DMS 273 (cell line): ENCODE measurements at regions not wholly inside any gene's neighbourhood (a gene's known extent, or its start where the extent isn't known, plus 50 kb on each side); places are given as distances from the start of the nearest gene placed in this dataset.
A peak's percentile ranks its signal among the peaks of the same experiment; 100 is the strongest.

Source experiments
- DNase-seq: peaks from one replicate; lab custom pipeline; 2025; ENCODE audit not compliant: unreplicated experiment; lab: John Stamatoyannopoulos, UW

DNA sequence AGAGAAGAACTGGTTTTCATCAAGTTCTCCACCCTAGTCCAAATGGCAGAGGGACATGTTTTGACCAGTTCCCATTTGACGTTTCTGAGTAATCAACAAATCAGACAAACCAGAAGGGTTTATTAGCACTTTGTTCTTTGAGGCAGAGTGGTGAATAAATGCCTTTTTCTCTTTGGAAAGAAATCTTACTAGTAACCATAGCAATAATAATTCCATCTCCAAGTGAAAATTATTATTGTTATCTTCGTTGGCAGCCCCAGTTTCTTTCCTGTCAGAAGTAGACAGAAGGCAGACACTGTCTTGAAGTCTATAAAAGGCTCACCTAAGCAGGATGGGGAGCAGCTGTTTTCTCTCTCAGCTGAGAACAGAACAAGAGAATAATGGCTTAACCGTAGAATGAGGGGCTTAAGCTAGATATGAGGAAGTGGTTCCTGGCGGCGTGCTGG, 391.6 kb downstream of the PBX1 start:
- DNase-seq: no peak

DNA sequence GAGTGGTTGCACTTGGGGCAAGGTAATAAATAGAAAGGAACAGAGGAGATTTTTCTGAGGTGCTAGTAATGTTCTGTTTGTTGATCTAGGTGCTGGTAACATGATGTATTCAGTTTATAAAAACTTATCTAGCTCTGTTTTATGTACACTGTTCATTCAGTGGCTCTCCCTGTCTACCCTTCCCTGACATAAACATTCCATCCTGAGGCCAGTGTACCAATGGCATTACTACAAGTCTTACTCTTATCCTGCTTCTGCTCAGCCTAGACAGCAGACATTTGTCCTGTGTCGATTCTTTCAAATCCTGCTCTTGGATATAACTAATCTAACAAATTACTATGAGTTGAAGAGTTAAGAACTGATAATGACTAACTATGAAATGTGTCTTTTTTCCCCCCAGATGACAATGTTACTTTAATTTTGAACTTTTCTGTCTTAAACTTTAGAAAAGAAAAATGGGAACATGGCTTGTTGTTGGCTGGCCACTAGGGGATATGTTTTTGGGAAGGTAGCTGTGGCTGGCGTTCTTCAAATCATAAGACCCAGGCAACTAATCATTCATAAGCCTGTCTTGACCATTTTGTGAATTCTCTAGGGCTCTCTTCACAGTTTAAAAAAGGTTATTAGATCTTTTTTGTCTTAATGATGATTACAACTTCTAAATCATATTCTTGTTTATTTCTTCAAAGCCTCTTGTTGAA, 390.9 kb downstream of the PBX1 start:
- DNase-seq: no peak

DNA sequence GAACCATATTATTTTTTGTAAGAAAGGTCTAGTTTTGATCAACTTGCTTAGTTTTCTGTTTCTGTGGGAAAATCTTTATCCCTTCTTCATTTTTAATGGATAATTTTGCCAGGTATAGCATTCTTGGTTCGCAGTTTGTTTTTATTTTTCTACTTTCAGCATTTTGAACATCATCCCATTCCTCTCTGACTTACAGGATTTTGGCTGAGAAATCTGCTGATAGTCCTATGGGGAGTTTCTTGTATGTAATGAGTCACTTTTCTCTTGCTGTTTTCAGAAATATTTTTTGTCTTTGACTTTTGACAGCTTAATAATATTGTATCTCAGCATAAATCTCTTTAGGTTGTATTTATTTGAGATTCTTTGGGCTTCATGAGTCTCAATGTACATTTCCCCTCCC, 389.1 kb downstream of the PBX1 start:
- DNase-seq: no peak

DNA sequence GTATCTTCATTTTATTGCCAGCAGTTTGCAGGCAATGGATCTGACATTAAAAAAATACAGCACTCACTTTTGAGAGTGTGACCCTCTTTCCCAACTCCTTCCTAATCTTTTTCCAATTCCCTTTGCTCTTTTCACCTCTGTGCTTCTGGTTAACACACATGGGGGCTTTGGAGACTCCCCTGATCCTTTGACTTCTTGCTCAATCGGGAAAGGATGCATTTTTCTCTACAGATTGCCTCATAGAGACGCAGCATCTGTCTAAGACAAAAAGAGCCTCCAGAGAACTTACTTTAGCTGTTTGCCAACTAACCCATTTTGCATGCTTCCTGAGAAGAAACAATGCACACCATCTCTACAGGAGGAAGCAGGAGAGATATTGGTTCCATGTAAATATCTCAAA, 378.3 kb downstream of the PBX1 start:
- no peak for DNase-seq

DNA sequence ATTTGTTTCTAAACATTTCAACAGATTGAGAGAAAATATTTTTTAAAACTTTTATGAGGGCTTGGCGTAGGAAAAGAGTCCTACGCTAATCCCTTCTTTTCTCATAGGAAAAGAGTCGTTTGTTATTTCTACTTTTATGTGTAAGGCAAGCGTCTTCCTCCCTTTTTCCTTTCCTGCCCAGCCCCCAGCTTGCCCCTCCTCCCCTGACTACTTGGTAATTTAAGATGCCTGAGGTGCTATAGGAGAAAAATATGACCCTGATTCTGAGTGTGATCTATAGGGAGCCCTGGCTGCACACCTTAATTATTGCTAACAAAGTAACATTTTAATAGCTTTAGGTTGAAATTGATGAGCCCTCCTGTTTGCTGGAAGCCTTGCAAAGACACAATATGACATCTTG, 373.6 kb downstream of the PBX1 start:
- no peak for DNase-seq

DNA sequence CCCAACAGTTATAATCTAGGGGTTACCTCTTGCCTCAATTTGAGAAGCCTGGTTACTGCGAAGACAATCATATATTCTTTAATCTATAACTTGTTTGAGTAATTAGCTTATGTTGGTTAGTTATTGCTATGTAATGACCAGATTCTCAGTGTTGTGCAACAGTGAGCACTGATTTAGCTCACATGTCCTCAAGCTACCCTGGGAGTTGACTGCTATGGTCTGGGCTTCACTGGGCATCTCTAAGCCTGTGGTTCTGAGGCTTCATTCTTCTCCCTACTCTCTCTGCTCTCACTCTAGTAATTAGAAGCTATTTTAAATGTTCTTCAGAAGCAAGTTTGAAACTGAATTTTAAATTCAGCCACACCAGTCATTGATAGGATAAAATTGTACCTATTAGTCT, 371.8 kb downstream of the PBX1 start:
- no peak for DNase-seq

DNA sequence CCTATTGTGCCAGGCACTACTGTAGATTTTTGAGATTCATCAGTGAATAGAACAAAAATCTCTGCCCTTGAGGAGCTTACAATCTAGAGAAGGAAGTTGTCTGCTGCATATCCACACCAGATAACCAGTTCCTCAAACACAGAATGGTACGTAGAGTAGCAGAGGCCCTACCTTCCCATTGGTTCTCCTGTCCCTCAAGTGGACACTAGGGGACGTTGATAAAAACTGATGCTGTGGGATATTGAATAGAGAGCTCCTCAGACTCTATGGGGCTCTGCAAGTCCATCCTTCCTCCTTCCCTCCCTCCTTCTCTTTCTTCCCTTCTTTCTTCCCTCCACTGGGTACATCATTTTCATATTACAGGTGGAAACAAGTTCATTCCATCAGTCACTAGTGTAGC, 371.3 kb downstream of the PBX1 start:
- no peak for DNase-seq

DNA sequence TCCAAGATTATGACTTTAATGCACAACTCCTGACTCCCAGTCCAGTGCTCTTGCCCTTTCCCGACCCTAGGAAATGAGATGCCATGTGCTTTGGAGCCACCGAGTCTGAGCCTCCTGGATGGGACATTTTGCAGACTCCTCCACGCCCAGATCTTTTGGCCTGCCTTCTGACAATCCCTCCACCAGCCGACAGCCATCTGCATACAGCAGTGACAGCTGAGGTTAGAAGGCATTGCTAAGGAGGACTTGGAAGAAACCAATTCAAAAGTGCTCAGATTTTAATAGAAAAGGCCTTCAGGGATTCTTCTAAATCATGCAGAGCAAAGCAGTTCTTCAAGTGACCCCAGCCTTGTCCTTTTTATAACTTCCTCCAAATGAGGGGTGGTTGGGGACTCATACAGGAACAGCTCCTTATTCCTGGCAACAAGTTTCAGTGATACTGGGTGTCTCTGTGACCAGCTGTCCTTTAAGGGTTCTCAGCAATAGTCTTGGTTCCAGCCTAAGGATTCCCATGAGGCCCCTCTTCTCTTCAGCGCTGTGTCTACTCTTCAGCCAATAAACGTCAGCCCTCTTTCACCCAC, 369.3 kb downstream of the PBX1 start:
- DNase-seq: no peak

DNA sequence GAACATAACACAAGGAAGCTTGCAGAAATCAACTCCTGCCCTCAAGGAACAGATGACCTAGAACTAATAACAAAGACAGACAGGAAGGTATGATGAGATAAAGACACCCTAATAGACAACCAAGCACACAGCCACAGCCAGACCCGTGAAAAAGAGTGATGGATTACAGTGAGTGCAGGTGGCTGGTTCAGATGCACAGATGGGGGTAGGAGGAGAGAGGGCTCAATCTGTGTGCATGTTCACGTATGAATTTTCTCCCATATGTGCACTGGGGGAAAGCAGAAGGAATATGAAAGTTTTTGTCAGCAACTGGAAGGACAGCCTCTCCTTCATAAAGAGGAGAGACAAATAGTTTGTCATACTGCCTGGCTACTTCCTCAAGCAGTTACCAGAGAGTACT, 367.1 kb downstream of the PBX1 start:
- DNase-seq: peak; percentile 69

DNA sequence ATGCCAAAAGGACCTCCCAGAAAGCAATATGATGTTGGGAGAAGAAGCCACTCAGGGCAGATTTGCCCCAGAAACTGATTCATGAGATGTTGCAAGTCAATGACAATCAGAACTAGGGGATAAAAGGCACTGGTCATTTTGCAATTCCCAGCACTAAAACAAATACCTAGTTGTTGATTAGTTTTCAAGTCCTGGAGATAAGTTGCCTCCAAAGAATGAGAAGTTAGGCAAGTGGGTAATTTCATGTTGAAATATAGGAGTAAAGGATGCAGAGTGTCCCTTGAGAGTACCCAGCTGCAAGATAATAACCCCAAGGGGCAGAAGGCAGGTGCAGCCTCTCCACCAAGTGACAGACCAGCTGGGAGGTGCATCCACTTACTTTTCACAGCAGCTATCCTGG, 363.6 kb downstream of the PBX1 start:
- DNase-seq: no peak

DNA sequence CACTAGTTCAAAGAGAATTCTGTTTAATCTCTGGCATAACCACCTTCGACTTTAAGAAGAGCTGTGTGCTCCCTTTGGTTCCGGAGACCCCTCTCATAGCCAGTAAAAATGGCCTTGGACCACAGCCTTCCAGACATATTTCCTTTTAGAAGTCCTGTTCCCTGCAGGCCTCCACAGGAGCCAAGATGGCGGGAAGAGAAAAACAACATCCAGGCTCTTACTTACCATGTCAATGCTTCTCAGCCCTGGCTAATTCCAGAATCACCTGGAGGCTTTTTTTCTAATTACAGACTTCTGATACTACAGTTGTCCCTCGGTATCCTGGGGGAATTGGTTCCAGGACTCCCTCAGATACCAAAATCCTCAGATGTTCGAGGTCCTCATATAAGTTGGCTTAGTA, 362.5 kb downstream of the PBX1 start:
- no peak for DNase-seq

DNA sequence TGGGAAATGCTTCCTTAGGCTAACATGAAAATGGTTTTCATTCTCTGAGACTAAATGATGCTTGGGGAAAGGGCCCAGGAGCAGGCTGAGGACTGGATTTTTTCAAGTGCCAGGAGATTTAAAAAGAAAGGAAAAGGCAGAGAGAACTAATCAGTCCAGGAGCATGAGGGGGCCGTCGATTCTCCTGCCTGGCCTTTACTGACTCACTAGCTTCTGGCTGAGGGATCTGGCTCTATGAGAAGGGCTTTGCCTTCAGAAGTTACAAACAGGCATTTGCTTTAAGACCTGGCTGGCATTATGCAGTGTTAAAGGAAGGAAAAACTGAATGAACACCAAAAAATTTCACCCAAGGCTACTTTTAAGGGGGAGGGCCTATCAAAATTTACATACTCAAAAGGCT, 359.2 kb downstream of the PBX1 start:
- DNase-seq: no peak

DNA sequence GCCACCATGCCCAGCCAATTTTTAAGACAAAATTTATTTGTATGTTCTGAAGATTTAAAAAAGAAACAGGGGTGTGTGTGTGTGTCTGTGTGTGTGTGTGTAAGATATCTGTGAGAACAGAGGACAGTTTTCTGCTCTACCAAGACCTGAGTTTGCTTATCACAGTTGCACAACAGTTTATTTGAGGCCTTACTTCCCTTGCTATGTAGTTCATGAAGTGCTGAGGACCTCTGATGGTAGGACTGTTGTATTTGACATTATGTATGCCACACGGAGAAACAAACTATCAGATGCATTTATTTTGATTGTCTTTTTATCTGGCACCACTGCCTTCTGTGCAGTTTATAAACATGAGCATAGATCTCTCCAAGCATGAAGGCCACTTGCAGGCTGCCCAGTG, 355.2 kb downstream of the PBX1 start:
- peak; percentile 40 for DNase-seq

DNA sequence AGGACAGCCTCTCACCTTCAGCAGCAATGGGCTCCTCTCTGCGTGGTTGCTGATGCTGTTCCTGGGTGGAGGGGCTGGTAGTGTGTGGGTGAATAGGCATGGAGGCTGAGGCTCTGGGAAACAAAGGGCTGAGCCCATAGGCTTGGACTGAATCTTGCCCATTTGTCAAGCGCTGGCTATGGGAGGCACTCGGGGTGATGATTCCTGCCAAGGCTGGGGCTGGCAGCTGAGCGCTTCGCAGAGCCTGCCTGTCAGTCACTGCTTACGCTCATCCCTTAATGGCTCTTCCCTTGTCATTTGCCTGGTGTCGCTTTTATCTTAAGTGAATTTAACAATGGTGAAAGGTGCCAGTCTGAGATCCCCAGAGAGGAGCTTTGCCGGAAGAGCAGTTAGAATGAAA, 353.3 kb downstream of the PBX1 start:
- DNase-seq: no peak

DNA sequence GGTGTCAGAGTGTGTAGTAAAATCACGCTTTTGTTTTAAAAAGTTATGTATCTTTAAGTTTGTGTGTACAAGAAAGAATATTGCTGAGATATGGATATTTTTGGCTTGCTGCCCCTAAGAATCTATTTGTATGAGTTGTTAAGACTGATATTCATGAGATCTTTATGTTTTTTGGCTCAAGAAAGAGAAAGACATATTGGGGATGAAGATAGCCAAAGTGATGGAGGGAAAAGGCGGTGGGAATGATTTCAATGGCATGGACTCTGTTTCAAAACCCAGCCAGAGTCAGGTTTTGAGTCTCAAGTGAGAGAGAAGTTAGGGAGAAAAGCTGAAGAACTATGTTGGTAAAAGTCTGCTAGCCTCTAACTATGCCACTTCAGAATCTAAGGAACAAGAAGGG, 351.7 kb downstream of the PBX1 start:
- DNase-seq: no peak

DNA sequence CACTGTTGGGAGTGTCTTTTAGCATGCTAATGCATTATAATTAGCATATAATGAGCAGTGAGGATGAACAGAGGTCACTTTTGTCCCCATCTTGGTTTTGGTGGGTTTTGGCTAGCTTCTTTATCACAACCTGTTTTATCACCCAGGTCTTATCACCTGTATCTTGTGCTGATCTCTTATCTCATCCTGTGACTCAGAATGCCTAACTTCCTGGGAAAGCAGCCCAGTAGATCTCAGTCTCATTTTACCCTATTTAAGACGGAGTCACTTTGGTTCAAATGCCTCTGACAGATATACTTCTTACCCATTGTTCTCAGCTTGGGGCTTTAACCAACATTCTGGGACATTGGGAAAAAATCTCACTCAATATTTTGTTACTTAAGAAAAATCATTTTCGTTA, 348.7 kb downstream of the PBX1 start:
- DNase-seq: no peak

DNA sequence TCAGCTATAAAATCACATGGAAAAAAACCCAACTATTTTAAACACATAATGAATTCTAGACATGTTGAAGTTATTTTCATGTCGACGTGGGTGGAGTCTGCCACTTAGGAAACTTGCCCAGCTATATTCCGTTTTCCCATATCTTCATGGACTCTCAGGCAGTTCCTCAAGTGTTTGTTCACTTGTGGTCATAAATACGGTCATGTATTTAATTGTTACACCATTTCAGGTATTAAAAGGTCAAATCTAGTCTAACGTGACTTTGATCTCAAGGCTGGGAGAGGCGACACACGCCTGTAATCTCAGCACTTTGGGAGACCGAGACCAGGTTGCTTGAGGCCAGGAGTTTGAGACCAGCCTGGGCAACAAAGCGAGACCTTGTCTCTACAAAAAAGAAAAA, 346.9 kb downstream of the PBX1 start:
- DNase-seq: no peak

DNA sequence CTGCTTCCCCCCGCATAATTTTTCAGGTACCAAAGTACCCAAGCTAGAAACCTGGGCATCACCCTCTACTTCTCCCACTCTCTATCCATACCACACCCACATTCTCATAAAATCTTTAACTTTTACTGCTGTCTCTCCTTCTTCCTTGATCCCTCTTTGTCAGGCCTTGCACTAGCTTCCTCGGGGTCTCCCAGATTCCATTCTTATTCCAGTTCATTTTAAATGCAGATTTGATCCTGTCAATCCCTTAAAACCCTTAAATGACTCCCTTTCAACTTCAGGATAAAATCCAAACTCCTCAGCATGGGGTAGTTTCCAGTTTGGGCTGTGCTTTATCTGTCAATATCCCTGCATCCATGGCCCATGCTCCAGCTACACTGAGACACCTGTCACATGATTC, 343.5 kb downstream of the PBX1 start:
- DNase-seq: no peak
